HG02938 (cell line): ENCODE measurements at regions not wholly inside any gene's neighbourhood (a gene's known extent, or its start where the extent isn't known, plus 50 kb on each side); places are given as distances from the start of the nearest gene placed in this dataset.

Experiments used
- ATAC-seq: cut with Tn5 transposase; IDR thresholded peaks from one replicate; pipeline ENCODE4 v1.9.1; 2021; ENCODE audit warnings: mild to moderate bottlenecking, moderate library complexity; ENCODE audit not compliant: unreplicated experiment

GRCh38 chr18:60656553-60656952 is 284.0 kb upstream of the MC4R start:
- ATAC-seq: no peak

DNA sequence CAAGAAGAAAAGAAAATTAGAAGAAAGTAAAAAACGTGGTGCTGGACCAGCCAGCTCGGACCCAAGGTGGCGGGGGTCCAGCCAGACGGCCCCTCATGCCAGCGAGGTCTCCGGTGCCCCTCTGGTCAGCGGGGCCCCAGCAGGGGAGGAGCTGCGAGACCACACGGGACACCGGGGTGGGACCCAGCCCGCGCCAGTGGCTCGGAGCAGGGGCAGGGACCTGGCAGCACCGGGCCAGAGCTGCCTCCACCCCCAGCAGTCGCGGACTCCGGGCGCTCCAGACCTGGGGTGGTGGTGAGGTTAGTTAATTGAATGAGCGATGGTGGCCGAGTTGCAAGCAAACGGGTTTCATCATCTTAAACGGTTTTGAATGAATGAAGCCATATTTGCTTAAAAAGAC is 289.9 kb upstream of the MC4R start:
- ATAC-seq: no peak

DNA sequence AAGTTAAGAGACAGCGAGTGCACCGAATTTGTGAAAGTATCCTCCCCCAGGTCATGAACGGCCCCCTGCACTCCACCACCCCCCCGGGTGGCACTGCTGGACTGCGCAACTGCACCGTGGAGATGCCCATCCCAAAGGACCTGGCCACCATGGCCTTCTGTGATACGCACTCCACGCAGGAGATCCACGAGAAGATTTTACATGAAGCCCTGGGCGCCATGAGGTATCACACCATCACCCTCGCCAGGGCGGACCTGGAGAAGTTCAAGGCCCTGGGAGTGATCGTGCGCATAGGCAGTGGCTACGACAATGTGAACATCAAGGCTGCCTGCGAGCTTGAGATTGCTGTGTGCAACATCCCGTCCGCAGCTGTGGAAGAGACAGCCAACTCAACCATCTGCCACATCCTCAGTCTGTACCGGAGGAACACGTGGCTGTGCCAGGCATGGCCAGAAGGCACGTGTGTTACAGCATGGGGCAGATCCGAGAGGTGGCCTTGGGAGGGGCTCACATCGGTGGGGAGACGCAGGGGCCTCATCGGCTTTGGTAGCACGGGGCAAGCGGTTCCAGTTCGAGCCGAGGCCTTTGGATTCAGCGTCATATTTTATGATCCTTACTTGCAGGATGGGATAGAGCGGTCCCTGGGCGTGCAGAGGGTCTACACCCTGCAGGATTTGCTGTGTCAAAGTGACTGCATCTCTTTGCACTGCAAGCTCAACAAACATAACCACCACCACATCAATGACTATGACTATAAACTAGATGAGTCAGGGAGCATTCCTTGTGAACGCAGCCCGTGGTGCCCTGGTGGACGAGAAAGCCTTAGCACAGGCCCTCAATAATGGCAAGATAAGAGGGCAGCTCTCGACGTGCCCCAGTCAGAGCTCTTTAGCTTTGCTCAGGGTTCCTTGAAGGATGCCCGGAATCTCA is 290.8 kb upstream of the MC4R start:
- ATAC-seq: no peak

GRCh38 chr18:60664736-60665135 is 292.2 kb upstream of the MC4R start:
- peak; percentile 63 for ATAC-seq

DNA sequence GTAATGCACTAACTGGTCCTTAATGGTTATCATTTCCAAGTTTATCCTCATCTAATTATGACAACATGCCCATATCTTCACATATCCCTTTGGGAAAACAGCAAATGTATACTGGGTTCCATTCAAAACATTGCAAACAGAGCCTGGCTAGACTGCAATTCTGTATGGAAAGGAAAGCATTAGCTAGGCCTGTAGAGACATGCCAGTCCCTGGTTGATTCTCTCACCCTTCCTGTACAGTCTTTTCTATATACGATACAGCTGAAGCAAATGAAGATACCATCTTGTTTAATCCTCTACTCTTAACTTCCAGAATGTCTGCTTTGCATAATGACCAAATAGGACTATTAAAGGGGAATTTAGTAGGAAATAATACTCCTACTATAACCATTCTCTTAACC is 294.4 kb upstream of the MC4R start:
- no peak for ATAC-seq

DNA sequence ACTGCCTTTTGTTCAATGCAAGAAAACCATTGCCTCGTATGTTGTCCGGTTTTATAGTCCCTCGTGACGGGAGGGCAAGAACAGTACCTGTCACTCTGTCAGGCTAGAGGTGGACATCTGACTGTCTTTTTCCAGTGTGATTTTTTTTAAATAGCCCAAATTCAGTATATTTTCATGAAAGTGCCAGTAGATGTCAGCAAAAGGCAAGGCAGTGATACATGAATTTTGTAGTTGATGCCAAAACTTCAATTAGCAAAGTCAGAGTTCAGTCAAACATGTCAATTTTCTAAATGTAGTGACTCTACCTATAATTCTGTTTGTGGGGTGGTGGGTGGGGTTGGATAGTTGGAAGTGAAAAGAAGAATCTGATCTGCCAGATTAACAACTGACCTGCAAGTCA is 296.0 kb upstream of the MC4R start:
- ATAC-seq: no peak

DNA sequence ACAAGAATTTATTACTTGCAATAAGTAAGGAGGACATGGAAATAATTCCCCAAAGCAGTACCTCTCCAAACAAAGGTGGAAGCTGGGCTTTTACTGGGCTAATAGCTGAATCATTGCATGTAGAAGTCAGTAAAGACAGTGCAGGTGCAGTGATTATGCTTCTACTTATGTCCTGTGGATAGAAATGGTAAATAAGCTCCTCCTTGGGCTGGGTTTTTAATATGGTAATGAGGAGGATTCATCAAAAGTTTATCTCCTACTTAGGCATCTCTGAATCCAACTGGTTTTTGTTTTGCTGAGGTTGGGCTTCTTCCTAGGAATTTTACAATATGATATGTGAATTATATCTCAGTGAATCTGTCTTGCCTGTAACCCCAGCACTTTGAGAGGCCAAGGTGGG is 297.4 kb upstream of the MC4R start:
- ATAC-seq: no peak

GRCh38 chr18:60671021-60671420 is 298.4 kb upstream of the MC4R start:
- ATAC-seq: no peak

- no peak for ATAC-seq
These were observed 302.6 kb upstream of the MC4R start for GRCh38 chr18:60675126-60675525.

DNA sequence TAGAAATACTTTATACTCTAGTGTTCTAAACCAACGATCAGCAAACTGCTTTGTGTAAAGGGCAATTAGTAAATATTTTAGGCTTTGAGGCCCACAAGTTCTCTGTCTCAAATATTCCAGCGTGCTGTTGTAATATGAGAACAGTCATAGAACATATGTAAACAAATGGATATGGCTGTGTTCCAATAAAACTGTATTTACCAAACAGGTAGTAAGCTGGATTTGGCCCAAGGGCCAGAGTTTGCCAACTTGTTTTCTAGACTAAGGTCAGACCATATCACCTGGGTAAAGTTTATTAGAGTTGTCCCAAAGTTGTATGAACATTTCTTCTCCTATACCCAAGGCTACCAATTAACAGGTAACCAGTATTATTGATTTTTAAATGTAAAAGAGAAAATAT is 303.2 kb upstream of the MC4R start:
- ATAC-seq: no peak

DNA sequence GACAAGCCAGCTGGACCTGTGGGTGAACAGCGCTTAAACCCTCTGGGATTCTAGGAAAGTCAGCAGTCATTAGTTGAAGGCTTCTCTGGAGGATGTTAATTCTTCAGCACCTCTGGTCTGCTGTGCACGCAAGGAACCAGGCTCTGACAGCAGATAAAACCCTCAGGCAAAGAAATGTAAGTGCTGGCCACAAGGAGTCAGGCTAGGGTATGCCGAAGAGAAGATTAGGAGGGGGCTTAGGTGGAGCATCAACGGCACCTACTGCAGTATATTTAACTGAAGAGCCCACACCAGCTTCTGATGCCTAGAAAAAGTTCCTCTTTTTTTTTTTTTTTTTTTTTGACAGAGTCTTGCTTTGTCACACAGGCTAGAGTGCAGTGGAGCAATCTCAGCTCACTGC is 304.2 kb upstream of the MC4R start:
- ATAC-seq: no peak

DNA sequence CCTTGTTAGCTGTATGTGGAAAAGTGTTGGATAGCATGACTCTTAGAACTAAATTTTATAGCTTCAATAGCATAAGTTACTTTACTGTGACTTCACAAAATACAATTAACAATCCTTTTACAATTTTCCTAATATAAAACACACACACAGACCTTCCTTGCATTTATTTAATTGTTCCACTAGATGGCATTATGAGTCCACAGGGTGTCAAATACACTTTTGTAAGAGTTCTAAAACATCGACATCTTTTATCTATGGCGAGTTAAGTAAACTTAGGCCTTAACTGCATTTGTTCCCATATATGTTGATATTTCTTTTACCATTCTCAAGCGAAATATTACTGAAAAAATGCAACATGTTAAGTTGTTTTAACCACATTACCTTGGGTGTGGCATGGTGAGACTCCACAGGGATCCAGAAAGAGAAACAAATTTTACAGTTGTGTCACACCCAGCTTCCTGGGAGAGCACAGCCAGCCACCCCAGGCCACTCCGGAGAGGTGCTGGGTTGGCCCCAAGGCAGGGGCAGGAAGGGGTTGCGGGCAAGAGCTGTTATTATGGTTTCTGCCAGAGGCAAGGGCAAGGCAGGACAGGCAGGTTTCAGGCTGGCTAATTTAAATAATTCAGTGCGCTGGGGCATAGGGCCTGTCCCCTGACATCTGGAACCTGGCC is 312.4 kb upstream of the MC4R start:
- ATAC-seq: no peak

DNA sequence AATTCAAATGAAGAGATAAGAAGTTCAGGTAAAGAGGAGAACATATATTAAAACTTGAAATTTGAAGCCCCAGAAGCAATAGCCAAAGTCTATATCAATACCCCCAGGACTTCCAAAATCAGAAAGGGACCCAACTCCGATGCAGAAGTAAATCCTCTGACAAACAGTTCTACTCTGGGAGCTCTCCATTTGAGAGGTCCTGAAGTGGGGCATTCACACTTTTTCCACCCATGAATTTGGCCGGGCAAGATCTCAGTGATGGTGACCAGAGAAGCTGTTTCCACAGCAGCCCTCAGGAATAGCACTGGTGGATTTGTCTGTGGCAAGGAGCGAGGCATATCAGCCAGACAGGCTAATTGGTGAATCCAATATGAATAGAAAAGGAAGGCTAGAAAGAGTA is 313.6 kb upstream of the MC4R start:
- ATAC-seq: no peak

DNA sequence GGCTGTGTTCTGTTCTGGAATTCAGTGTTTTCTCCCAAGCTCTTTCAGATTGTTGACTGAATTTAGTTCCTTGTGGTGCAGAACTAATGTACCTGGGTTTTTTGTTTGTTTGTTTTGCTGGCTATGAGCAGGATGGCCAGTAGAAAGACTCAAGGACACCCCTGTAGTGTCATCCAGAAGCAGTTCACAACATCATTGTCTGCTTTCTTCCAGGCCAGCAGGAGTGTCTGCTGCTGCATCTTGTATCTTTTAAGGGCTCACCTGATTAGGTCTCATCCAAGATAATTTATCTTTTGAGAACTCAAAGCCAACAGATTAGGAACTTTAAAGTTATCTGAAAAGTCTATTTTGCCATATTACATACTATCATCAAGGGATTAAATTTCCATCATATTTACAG is 318.5 kb upstream of the MC4R start:
- no peak for ATAC-seq

DNA sequence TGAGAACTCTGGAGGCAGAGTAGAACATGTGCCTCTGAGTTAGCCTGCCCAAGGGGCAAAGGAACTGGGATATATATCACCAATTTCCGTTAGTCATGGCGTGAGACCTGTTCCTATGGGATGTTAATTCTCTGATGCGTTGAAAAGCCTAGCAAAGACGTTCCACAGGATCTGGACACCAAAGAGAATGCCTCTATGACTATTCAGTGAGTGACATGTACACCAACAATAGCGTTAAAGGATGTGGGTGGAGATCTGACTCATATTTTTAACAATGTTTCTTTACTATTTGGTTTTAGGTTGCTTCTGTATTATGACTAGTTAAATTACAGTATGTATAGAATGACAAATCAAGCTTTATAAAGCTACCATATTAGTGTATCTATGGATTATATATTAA is 320.9 kb upstream of the MC4R start:
- ATAC-seq: no peak

DNA sequence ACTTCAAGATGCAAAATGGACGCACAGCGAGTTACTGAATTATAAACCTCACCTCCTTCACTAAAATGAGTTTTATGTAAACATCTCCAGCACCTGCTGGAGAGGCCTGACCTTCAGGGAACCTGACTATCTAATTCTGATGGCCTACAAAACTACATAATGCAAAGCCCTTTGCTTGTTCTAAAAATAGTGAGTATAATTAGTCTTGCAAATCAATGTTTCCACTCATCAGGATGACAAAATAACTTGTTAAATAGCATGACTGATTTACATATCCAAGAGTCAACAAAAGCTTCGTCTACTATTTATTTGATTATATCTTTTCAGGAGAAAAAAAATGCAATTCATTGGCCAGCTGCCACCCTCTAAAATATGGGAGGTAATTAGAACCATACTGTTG is 326.3 kb upstream of the MC4R start:
- no peak for ATAC-seq

DNA sequence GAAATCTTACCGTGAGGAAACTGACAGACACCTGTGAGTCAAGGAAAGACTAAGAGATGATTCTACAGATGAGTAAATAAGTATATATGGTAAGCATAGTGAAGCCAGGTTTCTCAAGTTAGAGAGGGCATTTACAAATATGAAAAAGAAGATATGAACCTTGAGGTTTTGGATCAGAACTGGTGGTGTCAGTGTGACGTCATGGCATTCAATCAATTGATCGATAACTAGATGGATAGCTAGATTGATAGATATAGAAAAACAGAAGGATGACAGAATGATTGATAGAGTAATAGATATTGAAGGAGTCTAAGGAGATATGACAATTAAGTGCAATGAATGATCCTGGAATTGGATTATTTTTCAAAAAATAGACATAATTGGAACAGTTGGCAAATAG is 350.2 kb upstream of the MC4R start:
- ATAC-seq: no peak

DNA sequence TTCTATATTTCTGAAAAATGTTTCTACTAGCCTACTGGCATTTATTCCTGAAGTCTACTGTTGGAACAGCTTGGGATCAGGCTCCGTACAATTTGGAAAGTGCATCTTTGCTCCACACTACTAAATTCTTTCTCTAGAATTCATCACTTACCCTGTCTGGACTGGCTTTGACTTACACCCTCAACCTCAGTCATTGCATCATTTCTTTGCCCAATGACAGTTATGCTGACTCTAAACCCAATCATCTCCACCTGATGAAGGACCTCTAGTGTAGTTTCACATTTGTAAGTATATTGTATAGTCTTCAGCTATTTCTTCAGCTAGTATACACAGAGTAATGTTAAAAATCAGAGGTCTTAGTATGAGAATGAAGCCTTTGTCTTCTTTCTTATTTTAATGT is 359.6 kb upstream of the MC4R start:
- ATAC-seq: no peak

- ATAC-seq: no peak
These were observed 366.6 kb upstream of the MC4R start for GRCh38 chr18:60739212-60739611.

- ATAC-seq: no peak
These were observed 367.7 kb upstream of the MC4R start for GRCh38 chr18:60740313-60740712.

GRCh38 chr18:60746491-60746890 is 373.9 kb upstream of the MC4R start:
- no peak for ATAC-seq

DNA sequence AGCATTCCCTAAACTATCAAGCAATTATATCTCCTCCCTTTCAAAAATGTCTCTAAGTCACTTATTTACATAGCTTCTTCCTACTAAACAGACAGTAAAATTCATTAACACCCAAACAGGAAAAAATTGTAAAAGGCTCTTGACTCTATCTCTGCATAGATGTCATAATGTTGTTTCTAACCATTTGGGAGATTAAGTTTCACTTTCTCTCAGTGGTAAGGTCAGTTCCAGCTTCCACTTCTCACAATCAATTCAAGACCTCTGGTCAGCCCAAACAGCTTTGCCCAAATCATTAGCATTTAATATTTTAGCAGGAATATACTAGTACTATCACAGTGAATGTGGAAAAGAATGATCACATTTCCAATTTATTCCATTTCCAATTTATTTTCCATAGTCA is 374.3 kb upstream of the MC4R start:
- no peak for ATAC-seq
